ENCODE measurements at regions not wholly inside any gene's neighbourhood (a gene's known extent, or its start where the extent isn't known, plus 50 kb on each side); places are given as distances from the start of the nearest gene placed in this dataset.

- no peak for TF ChIP-seq CEBPB (IDR thresholded peaks at IDR 0.05)
- TF ChIP-seq EP300 (IDR thresholded peaks at IDR 0.05; ENCODE audit: borderline replicate concordance): no peak
- TF ChIP-seq, protein P1, sequence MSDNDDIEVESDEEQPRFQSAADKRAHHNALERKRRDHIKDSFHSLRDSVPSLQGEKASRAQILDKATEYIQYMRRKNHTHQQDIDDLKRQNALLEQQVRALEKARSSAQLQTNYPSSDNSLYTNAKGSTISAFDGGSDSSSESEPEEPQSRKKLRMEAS (IDR thresholded peaks at IDR 0.05): no peak
- TF ChIP-seq TCF12 (IDR thresholded peaks at IDR 0.05; ENCODE audit: low read depth): no peak
- TF ChIP-seq TAF1 (IDR thresholded peaks at IDR 0.05; ENCODE audit: low read depth): no peak
- no peak for TF ChIP-seq RAD21 (IDR thresholded peaks at IDR 0.05; ENCODE audit: low read depth)
- TF ChIP-seq, protein P2, sequence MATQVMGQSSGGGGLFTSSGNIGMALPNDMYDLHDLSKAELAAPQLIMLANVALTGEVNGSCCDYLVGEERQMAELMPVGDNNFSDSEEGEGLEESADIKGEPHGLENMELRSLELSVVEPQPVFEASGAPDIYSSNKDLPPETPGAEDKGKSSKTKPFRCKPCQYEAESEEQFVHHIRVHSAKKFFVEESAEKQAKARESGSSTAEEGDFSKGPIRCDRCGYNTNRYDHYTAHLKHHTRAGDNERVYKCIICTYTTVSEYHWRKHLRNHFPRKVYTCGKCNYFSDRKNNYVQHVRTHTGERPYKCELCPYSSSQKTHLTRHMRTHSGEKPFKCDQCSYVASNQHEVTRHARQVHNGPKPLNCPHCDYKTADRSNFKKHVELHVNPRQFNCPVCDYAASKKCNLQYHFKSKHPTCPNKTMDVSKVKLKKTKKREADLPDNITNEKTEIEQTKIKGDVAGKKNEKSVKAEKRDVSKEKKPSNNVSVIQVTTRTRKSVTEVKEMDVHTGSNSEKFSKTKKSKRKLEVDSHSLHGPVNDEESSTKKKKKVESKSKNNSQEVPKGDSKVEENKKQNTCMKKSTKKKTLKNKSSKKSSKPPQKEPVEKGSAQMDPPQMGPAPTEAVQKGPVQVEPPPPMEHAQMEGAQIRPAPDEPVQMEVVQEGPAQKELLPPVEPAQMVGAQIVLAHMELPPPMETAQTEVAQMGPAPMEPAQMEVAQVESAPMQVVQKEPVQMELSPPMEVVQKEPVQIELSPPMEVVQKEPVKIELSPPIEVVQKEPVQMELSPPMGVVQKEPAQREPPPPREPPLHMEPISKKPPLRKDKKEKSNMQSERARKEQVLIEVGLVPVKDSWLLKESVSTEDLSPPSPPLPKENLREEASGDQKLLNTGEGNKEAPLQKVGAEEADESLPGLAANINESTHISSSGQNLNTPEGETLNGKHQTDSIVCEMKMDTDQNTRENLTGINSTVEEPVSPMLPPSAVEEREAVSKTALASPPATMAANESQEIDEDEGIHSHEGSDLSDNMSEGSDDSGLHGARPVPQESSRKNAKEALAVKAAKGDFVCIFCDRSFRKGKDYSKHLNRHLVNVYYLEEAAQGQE (IDR thresholded peaks at IDR 0.05; ENCODE audit: low read depth): no peak
- no peak for TF ChIP-seq YY1 (IDR thresholded peaks at IDR 0.05; ENCODE audit: low read depth)
These were observed 138.7 kb upstream of the LIMCH1 start for GRCh38 chr4:41399231-41399630.
